NCI-H2081 treated with DMSO at 0.1 percent for 48 hours (cell line): ENCODE measurements at regions not wholly inside any gene's neighbourhood (a gene's known extent, or its start where the extent isn't known, plus 50 kb on each side); places are given as distances from the start of the nearest gene placed in this dataset.

Experiments used
- DNase-seq: peaks from one replicate; lab custom pipeline; 2025; lab: John Stamatoyannopoulos, UW

GRCh38 chr11:116557282-116557681, 215.5 kb downstream of the BUD13 start:
- DNase-seq: no peak

GRCh38 chr11:116556483-116556882, 216.3 kb downstream of the BUD13 start:
- no peak for DNase-seq

GRCh38 chr11:116553482-116553881, 219.3 kb downstream of the BUD13 start:
- DNase-seq: no peak

GRCh38 chr11:116551576-116551975, 221.2 kb downstream of the BUD13 start:
- DNase-seq: no peak

- no peak for DNase-seq
Observed at GRCh38 chr11:116548256-116548655, 224.5 kb downstream of the BUD13 start.

- DNase-seq: no peak
Observed at GRCh38 chr11:116547571-116547970, 225.2 kb downstream of the BUD13 start.

- DNase-seq: no peak
Observed at GRCh38 chr11:116545912-116546311, 226.9 kb downstream of the BUD13 start.

GRCh38 chr11:116544721-116545120, 228.1 kb downstream of the BUD13 start:
- DNase-seq: no peak

- no peak for DNase-seq
Observed at GRCh38 chr11:116543911-116544475, 228.8 kb downstream of the BUD13 start.

GRCh38 chr11:116543099-116543498, 229.7 kb downstream of the BUD13 start:
- DNase-seq: no peak

- no peak for DNase-seq
Observed at GRCh38 chr11:116542406-116542805, 230.4 kb downstream of the BUD13 start.

- no peak for DNase-seq
Observed at GRCh38 chr11:116541460-116541859, 231.3 kb downstream of the BUD13 start.

- DNase-seq: no peak
Observed at GRCh38 chr11:116540645-116541304, 232.0 kb downstream of the BUD13 start.

GRCh38 chr11:116539836-116540418, 232.9 kb downstream of the BUD13 start:
- DNase-seq: no peak

GRCh38 chr11:116539211-116539610, 233.6 kb downstream of the BUD13 start:
- no peak for DNase-seq

- DNase-seq: no peak
Observed at GRCh38 chr11:116538677-116539076, 234.1 kb downstream of the BUD13 start.

GRCh38 chr11:116537709-116538108, 235.1 kb downstream of the BUD13 start:
- no peak for DNase-seq

- no peak for DNase-seq
Observed at GRCh38 chr11:116537121-116537520, 235.7 kb downstream of the BUD13 start.

- DNase-seq: no peak
Observed at GRCh38 chr11:116536416-116536815, 236.4 kb downstream of the BUD13 start.

GRCh38 chr11:116535994-116536393, 236.8 kb downstream of the BUD13 start:
- no peak for DNase-seq

GRCh38 chr11:116535120-116535519, 237.7 kb downstream of the BUD13 start:
- no peak for DNase-seq

GRCh38 chr11:116534270-116534975, 238.4 kb downstream of the BUD13 start:
- DNase-seq: no peak

- no peak for DNase-seq
Observed at GRCh38 chr11:116533186-116533825, 239.5 kb downstream of the BUD13 start.
